ENCODE measurements at regions not wholly inside any gene's neighbourhood (a gene's known extent, or its start where the extent isn't known, plus 50 kb on each side); places are given as distances from the start of the nearest gene placed in this dataset.

GRCh38 chr21:32858628-32859027, 87.1 kb upstream of the PAXBP1 start:
- peaks cover 58% of the 10 kb centered on the region for H3K27me3 Mint-ChIP-seq (ENCODE audit: insufficient read depth, unreplicated experiment)
- intact Hi-C loops (cut with micrococcal nuclease), result no loop called here
- H3K27ac Mint-ChIP-seq (ENCODE audit: low read depth, unreplicated experiment), result no peak overlapping the region
- no peaks in the 10 kb centered on the region for H3K36me3 Mint-ChIP-seq (ENCODE audit: insufficient read depth, unreplicated experiment)
- ChIA-PET CTCF (interaction anchor here (1.4 kb wide), 1 partner anchor 269 kb away, joined by 3 read pairs; no protein-coding TSS in a partner anchor), POLR2A (no interaction called here)
- no peak for TF ChIP-seq CTCF (IDR thresholded peaks at IDR 0.05; ENCODE audit: unreplicated experiment)
- DNase-seq (ENCODE audit: unreplicated experiment), result no peak
- BruUV-seq (replicated peaks), result no TSS peak
- H3K4me1 Mint-ChIP-seq (ENCODE audit: insufficient read depth, unreplicated experiment), result peaks cover 8% of the 10 kb centered on the region
- H3K9me3 Mint-ChIP-seq (ENCODE audit: unreplicated experiment), result peaks cover 11% of the 10 kb centered on the region
- H3K4me3 Mint-ChIP-seq (ENCODE audit: unreplicated experiment), result no peak overlapping the region

GRCh38 chr21:32860399-32860798, 88.8 kb upstream of the PAXBP1 start:
- no peaks in the 10 kb centered on the region for H3K36me3 Mint-ChIP-seq (ENCODE audit: insufficient read depth, unreplicated experiment)
- H3K4me1 Mint-ChIP-seq (ENCODE audit: insufficient read depth, unreplicated experiment), result peaks cover 8% of the 10 kb centered on the region
- no peak for TF ChIP-seq CTCF (IDR thresholded peaks at IDR 0.05; ENCODE audit: unreplicated experiment)
- no peak for DNase-seq (ENCODE audit: unreplicated experiment)
- intact Hi-C loops (cut with micrococcal nuclease), result no loop called here
- peaks cover 11% of the 10 kb centered on the region for H3K9me3 Mint-ChIP-seq (ENCODE audit: unreplicated experiment)
- no peak overlapping the region for H3K4me3 Mint-ChIP-seq (ENCODE audit: unreplicated experiment)
- no peak overlapping the region for H3K27ac Mint-ChIP-seq (ENCODE audit: low read depth, unreplicated experiment)
- CTCF ChIA-PET, result no interaction called here
- BruUV-seq (replicated peaks), result no TSS peak
- H3K27me3 Mint-ChIP-seq (ENCODE audit: insufficient read depth, unreplicated experiment), result peaks cover 68% of the 10 kb centered on the region
- POLR2A ChIA-PET, result no interaction called here

- POLR2A ChIA-PET, result interaction anchor here (1.3 kb wide), 1 partner anchor 22 kb away, joined by 4 read pairs; no protein-coding TSS in a partner anchor
- BruUV-seq (replicated peaks), result no TSS peak
- Mint-ChIP-seq H3K9me3 (ENCODE audit: unreplicated experiment) (peaks cover 9% of the 10 kb centered on the region), H3K36me3 (ENCODE audit: insufficient read depth, unreplicated experiment) (no peaks in the 10 kb centered on the region), H3K27me3 (ENCODE audit: insufficient read depth, unreplicated experiment) (peaks cover 72% of the 10 kb centered on the region), H3K27ac (ENCODE audit: low read depth, unreplicated experiment) (no peak overlapping the region), H3K4me1 (ENCODE audit: insufficient read depth, unreplicated experiment) (peaks cover 8% of the 10 kb centered on the region), H3K4me3 (ENCODE audit: unreplicated experiment) (no peak overlapping the region)
- intact Hi-C loops (cut with micrococcal nuclease), result no loop called here
- no peak for TF ChIP-seq CTCF (IDR thresholded peaks at IDR 0.05; ENCODE audit: unreplicated experiment)
- peak; percentile 33 for DNase-seq (ENCODE audit: unreplicated experiment)
- CTCF ChIA-PET, result interaction anchor here (0.6 to 1.0 kb wide), 2 partner anchors 198 to 266 kb away, joined by 3 to 5 read pairs; no protein-coding TSS in a partner anchor
These were observed 90.3 kb upstream of the PAXBP1 start for GRCh38 chr21:32861866-32862265.

GRCh38 chr21:32867597-32867996, 96.0 kb upstream of the PAXBP1 start:
- ChIA-PET CTCF (interaction anchor here (0.8 to 1.4 kb wide), 3 partner anchors 13 to 330 kb away, joined by 3 to 5 read pairs (median 4); no protein-coding TSS in a partner anchor), POLR2A (no interaction called here)
- BruUV-seq (replicated peaks), result no TSS peak
- Mint-ChIP-seq H3K27ac (ENCODE audit: low read depth, unreplicated experiment) (no peak overlapping the region), H3K4me3 (ENCODE audit: unreplicated experiment) (no peak overlapping the region), H3K36me3 (ENCODE audit: insufficient read depth, unreplicated experiment) (no peaks in the 10 kb centered on the region), H3K4me1 (ENCODE audit: insufficient read depth, unreplicated experiment) (no peaks in the 10 kb centered on the region), H3K27me3 (ENCODE audit: insufficient read depth, unreplicated experiment) (peaks cover 93% of the 10 kb centered on the region), H3K9me3 (ENCODE audit: unreplicated experiment) (no peaks in the 10 kb centered on the region)
- TF ChIP-seq CTCF (IDR thresholded peaks at IDR 0.05; ENCODE audit: unreplicated experiment), result no peak
- DNase-seq (ENCODE audit: unreplicated experiment), result no peak
- intact Hi-C loops (cut with micrococcal nuclease), result no loop called here

Measured in MCF 10A (cell line).